HepG2 (cell line): ENCODE measurements at regions not wholly inside any gene's neighbourhood (a gene's known extent, or its start where the extent isn't known, plus 50 kb on each side); places are given as distances from the start of the nearest gene placed in this dataset.

Experiments
- ATAC-seq: fragments of 200-7000 bp; cut with Tn5 transposase; 3 replicates; pipeline ENCODE4 v1.9.1; 2020; ENCODE audit warnings: mild to moderate bottlenecking, moderate library complexity
- BruUV-seq: library from RNA; stranded (reverse); fragments of 400-500 nt; replicated peaks from 2 replicates; lab custom pipeline; 2021; lab: Mats Ljungman, UMichigan
- CTCF ChIA-PET: fragments of 300-600 bp; formaldehyde crosslinking; extraction: SDS; loops from one replicate; lab custom pipeline; 2021; ENCODE audit warnings: low total read pairs, inconsistent platforms, low intra/inter-chr PET ratio; lab: Yijun Ruan, JAX
- POLR2A ChIA-PET: fragments of 350-600 bp; sonication (Branson Sonifier 250); formaldehyde crosslinking; loops from one replicate; lab custom pipeline; 2020; ENCODE audit warnings: antibody characterized with exemption, inconsistent platforms; lab: Yijun Ruan, JAX
- DNase-seq: peaks from one replicate; pipeline ENCODE4 v3.0.0-alpha.2; 2015; ENCODE audit warnings: low spot score
- FAIRE-seq: peaks from 3 replicates; lab custom pipeline; 2011; peaks lifted over from hg19 to GRCh38; lab: Jason Lieb, UNC
- H2AFZ ChIP-seq: one replicate; pipeline ENCODE4 v1.6.1; 2011; ENCODE audit warnings: low read length, inconsistent platforms
- H3K27ac ChIP-seq: fragments of 300-600 bp; 3 replicates; pipeline ENCODE4 v1.8.0; 2011; ENCODE audit warnings: mixed run types, mild to moderate bottlenecking, mixed read lengths, low read length, inconsistent platforms; ENCODE audit not compliant: insufficient read depth; ENCODE audit errors: extremely low read length
- H3K27me3 ChIP-seq, 2 experiments: fragments of 200-600 bp in 1 of 2; 2 replicates in 1 of 2; 3 replicates in 1 of 2; pipeline versions ENCODE4 v1.6.0 to v1.8.0; 2011; ENCODE audit warnings: low read length in 2 of 2, mild to moderate bottlenecking in 2 of 2, moderate library complexity in 2 of 2, inconsistent platforms in 1 of 2; ENCODE audit not compliant: insufficient read depth in 2 of 2, control insufficient read depth in 1 of 2
- H3K36me3 ChIP-seq, 2 experiments: fragments of 200-600 bp in 1 of 2; replicated peaks in 1 of 2; 2 replicates in 1 of 2; 3 replicates in 1 of 2; pipeline versions ENCODE4 v1.5.1 to v1.8.0; 2011; ENCODE audit warnings: low read length in 2 of 2, inconsistent platforms in 1 of 2; ENCODE audit not compliant: insufficient read depth in 2 of 2, control insufficient read depth in 1 of 2
- H3K4me1 ChIP-seq: 2 replicates; pipeline ENCODE4 v1.5.1; 2012; ENCODE audit warnings: low read length, inconsistent platforms; ENCODE audit not compliant: insufficient read depth
- H3K4me2 ChIP-seq: 2 replicates; pipeline ENCODE4 v1.6.0; 2011; ENCODE audit warnings: low read depth, low read length, inconsistent platforms
- H3K4me3 ChIP-seq, 3 experiments: fragments of 200-600 bp in 1 of 3; sonication (generic), shearing (Covaris generic) in 1 of 3; replicated peaks in 1 of 3; 2 replicates each; pipeline ENCODE4 v1.5.1; 2011 to 2016; ENCODE audit warnings: low read length in 3 of 3, inconsistent platforms in 2 of 3, low read depth in 2 of 3, mild to moderate bottlenecking in 2 of 3, control low read depth in 1 of 3, mixed read lengths in 1 of 3; ENCODE audit not compliant: insufficient read depth in 1 of 3
- H3K79me2 ChIP-seq: one replicate; pipeline ENCODE4 v1.6.1; 2011; ENCODE audit warnings: low read length, inconsistent platforms; ENCODE audit not compliant: insufficient read depth
- H3K9ac ChIP-seq: 2 replicates; pipeline ENCODE4 v1.6.0; 2011; ENCODE audit warnings: mild to moderate bottlenecking, low read depth, low read length, inconsistent platforms; ENCODE audit not compliant: insufficient read depth
- H3K9me3 ChIP-seq: 2 replicates; pipeline ENCODE4 v1.5.1; 2012; ENCODE audit warnings: mild to moderate bottlenecking, low read length
- H4K20me1 ChIP-seq: 2 replicates; pipeline ENCODE4 v1.6.0; 2011; ENCODE audit warnings: inconsistent platforms, mild to moderate bottlenecking, low read length, moderate library complexity; ENCODE audit not compliant: insufficient read depth
- EEA1 ChIP-seq: sonication (generic); formaldehyde crosslinking; IDR thresholded peaks from 2 replicates; pipeline ENCODE4 v1.5.1; 2020; ENCODE audit warnings: mild to moderate bottlenecking, missing genetic modification reagents, borderline replicate concordance
- GABPA ChIP-seq, 2 experiments: IDR thresholded peaks; 2 replicates each; pipeline ENCODE4 v1.6.1; 2011 to 2016; ENCODE audit warnings: low read depth in 2 of 2, low read length in 1 of 2, missing biosample characterization in 1 of 2, missing genetic modification characterization in 1 of 2
- GPN1 ChIP-seq: sonication (generic); formaldehyde crosslinking; IDR thresholded peaks from 2 replicates; pipeline ENCODE4 v1.5.1; 2020; ENCODE audit warnings: missing genetic modification reagents, borderline replicate concordance
- KLF13 ChIP-seq: sonication (generic); formaldehyde crosslinking; IDR thresholded peaks from 2 replicates; pipeline ENCODE4 v1.4.0; 2020; ENCODE audit warnings: mild to moderate bottlenecking, missing genetic modification reagents
- MXD1 ChIP-seq: sonication (generic); formaldehyde crosslinking; IDR thresholded peaks from 2 replicates; pipeline ENCODE4 v1.4.0; 2020; ENCODE audit warnings: mild to moderate bottlenecking, missing genetic modification reagents
- MYNN ChIP-seq: sonication (generic); formaldehyde crosslinking; IDR thresholded peaks from 2 replicates; pipeline ENCODE4 v1.4.0; 2020; ENCODE audit warnings: mild to moderate bottlenecking, low read depth, missing genetic modification reagents
- MZF1 ChIP-seq: sonication (generic); formaldehyde crosslinking; IDR thresholded peaks from 2 replicates; pipeline ENCODE4 v1.8.1; 2023; ENCODE audit warnings: mild to moderate bottlenecking, missing genetic modification reagents, borderline replicate concordance
- PHF20 ChIP-seq: sonication (generic); formaldehyde crosslinking; IDR thresholded peaks from 2 replicates; pipeline ENCODE4 v1.5.0; 2020; ENCODE audit warnings: mild to moderate bottlenecking, missing genetic modification reagents
- POLR2A ChIP-seq, 2 experiments: IDR thresholded peaks; 2 replicates each; pipeline ENCODE4 v1.6.1; 2011; ENCODE audit warnings: low read depth in 2 of 2, low read length in 2 of 2, mild to moderate bottlenecking in 1 of 2, moderate library complexity in 1 of 2; ENCODE audit not compliant: insufficient read depth in 1 of 2
- PRMT3 ChIP-seq: sonication (generic); formaldehyde crosslinking; IDR thresholded peaks from 2 replicates; pipeline ENCODE4 v1.8.1; 2022; ENCODE audit warnings: low read depth, mild to moderate bottlenecking, moderate library complexity, missing genetic modification reagents, borderline replicate concordance
- RXRB ChIP-seq: IDR thresholded peaks from 2 replicates; pipeline ENCODE4 v1.6.1; 2016; ENCODE audit warnings: borderline replicate concordance, missing genetic modification reagents, missing compliant biosample characterization
- SOX13 ChIP-seq, 3 experiments: fragments of 450-650 bp in 1 of 3; sonication (generic) in 1 of 3; formaldehyde crosslinking in 1 of 3; IDR thresholded peaks in 2 of 3; conservative IDR thresholded peaks in 1 of 3; 2 replicates each; pipeline versions ENCODE4 v1.5.0 to v1.6.1; 2016 to 2020; ENCODE audit warnings: antibody characterized with exemption in 1 of 3, mild to moderate bottlenecking in 1 of 3, missing compliant biosample characterization in 1 of 3, missing genetic modification reagents in 1 of 3, moderate library complexity in 1 of 3
- TBX2 ChIP-seq: sonication (generic); formaldehyde crosslinking; IDR thresholded peaks from 2 replicates; pipeline ENCODE4 v1.5.0; 2020; ENCODE audit warnings: missing genetic modification reagents, mild to moderate bottlenecking, borderline replicate concordance
- XRCC5 ChIP-seq: fragments of 200-400 bp; formaldehyde crosslinking; optimal IDR thresholded peaks from 2 replicates; pipeline ENCODE3; 2017; ENCODE audit warnings: mild to moderate bottlenecking, low read length
- ZBTB7A ChIP-seq: sonication (generic); formaldehyde crosslinking; IDR thresholded peaks from 2 replicates; pipeline ENCODE4 v1.8.0; 2022; ENCODE audit warnings: mild to moderate bottlenecking, missing genetic modification reagents
- ZNF10 ChIP-seq: sonication (generic); formaldehyde crosslinking; IDR thresholded peaks from 2 replicates; pipeline ENCODE4 v1.4.0; 2020; ENCODE audit warnings: mild to moderate bottlenecking, low read depth, missing genetic modification reagents, borderline replicate concordance
- ZNF225 ChIP-seq: sonication (generic); formaldehyde crosslinking; IDR thresholded peaks from 2 replicates; pipeline ENCODE4 v1.4.0; 2020; ENCODE audit warnings: mild to moderate bottlenecking, missing genetic modification reagents
- ZNF441 ChIP-seq: sonication (generic); formaldehyde crosslinking; IDR thresholded peaks from 2 replicates; pipeline ENCODE4 v1.7.0; 2021; ENCODE audit warnings: missing genetic modification reagents, borderline replicate concordance
- ZNF503 ChIP-seq: sonication (generic); formaldehyde crosslinking; IDR thresholded peaks from 2 replicates; pipeline ENCODE4 v1.4.0; 2020; ENCODE audit warnings: missing genetic modification reagents
- ZNF530 ChIP-seq: sonication (generic); formaldehyde crosslinking; IDR thresholded peaks from 2 replicates; pipeline ENCODE4 v1.5.0; 2020; ENCODE audit warnings: low read depth, mild to moderate bottlenecking, missing genetic modification reagents
- ZNF543 ChIP-seq: sonication (generic); formaldehyde crosslinking; IDR thresholded peaks from 2 replicates; pipeline ENCODE4 v1.4.0; 2020; ENCODE audit warnings: mild to moderate bottlenecking, missing genetic modification reagents
- ZNF569 ChIP-seq: sonication (generic); formaldehyde crosslinking; IDR thresholded peaks from 2 replicates; pipeline ENCODE4 v1.5.0; 2020; ENCODE audit warnings: mild to moderate bottlenecking, missing genetic modification reagents, moderate library complexity, borderline replicate concordance
- ZNF780A ChIP-seq: sonication (generic); formaldehyde crosslinking; IDR thresholded peaks from 2 replicates; pipeline ENCODE4 v1.8.0; 2022; ENCODE audit warnings: mild to moderate bottlenecking, missing genetic modification reagents, moderate library complexity
- ZNF816 ChIP-seq: sonication (generic); formaldehyde crosslinking; IDR thresholded peaks from 2 replicates; pipeline ENCODE4 v1.8.0; 2022; ENCODE audit warnings: missing genetic modification reagents, mild to moderate bottlenecking, borderline replicate concordance
- ZSCAN22 ChIP-seq: sonication (generic); formaldehyde crosslinking; IDR thresholded peaks from 2 replicates; pipeline ENCODE4 v1.4.0; 2020; ENCODE audit warnings: mild to moderate bottlenecking, missing genetic modification reagents
- WGBS: methylation state at CpG from one replicate; pipeline ENCODE4 v1.1.6; 2017; ENCODE audit warnings: low lambda C conversion rate; 5-methylcytosine and 5-hydroxymethylcytosine counted together
- in situ Hi-C: cut with HindIII; loops from 2 replicates; pipeline ENCODE4 v1.10.0; 2017; ENCODE audit warnings: low pct_unique_long_range_greater_than_20kb; ENCODE audit not compliant: extremely low pct_ligation_motif_present
- intact Hi-C: fragments of 100-400 bp; cut with micrococcal nuclease; formaldehyde crosslinking; loops from one replicate; pipeline ENCODE4 v1.10.0; 2022; ENCODE audit not compliant: unreplicated experiment

- TF ChIP-seq ZNF10 (CRISPR knock-in tag) (no peak), MXD1 (CRISPR knock-in tag) (no peak), EEA1 (CRISPR knock-in tag) (no peak), ZNF543 (CRISPR knock-in tag) (no peak), ZNF225 (no peak), ZNF780A (CRISPR knock-in tag) (no peak), KLF13 (CRISPR knock-in tag) (no peak), ZBTB7A (CRISPR knock-in tag) (no peak)
Observed at GRCh38 chr4:24689212-24689611, 104.9 kb upstream of the DHX15 start (continued).

- Histone ChIP-seq H4K20me1 (no peaks in the 10 kb centered on the region), H3K79me2 (no peaks in the 10 kb centered on the region), H3K27me3 (peaks cover 0 to 13% of the 10 kb centered on the region in 2 experiments; a peak in 2 of 5 replicates), H3K4me1 (no peaks in the 10 kb centered on the region), H3K4me3 (no peak overlapping the region), H2AFZ (no peak overlapping the region), H3K9ac (no peak overlapping the region), H3K4me2 (no peak overlapping the region), H3K36me3 (no peaks in the 10 kb centered on the region), H3K9me3 (no peaks in the 10 kb centered on the region), H3K27ac (no peak overlapping the region)
- ChIA-PET CTCF (no interaction called here), POLR2A (no interaction called here)
- TF ChIP-seq ZNF816 (CRISPR knock-in tag) (no peak), ZNF530 (CRISPR knock-in tag) (no peak), MYNN (CRISPR knock-in tag) (no peak), TBX2 (no peak), SOX13 (IDR thresholded peaks at IDR 0.05) (no peak), SOX13 (CRISPR knock-in tag; conservative IDR thresholded peaks at IDR 0.05 in 1 of 2, IDR thresholded peaks at IDR 0.05 in 1 of 2) (no peak), ZNF503 (CRISPR knock-in tag) (no peak), POLR2A (IDR thresholded peaks at IDR 0.05; ENCODE audit: insufficient read depth in 1 of 2, low read depth in 2 of 2, low read length in 2 of 2) (no peak), RXRB (no peak), MZF1 (CRISPR knock-in tag) (no peak), XRCC5 (no peak), ZNF441 (CRISPR knock-in tag) (no peak), GABPA (IDR thresholded peaks at IDR 0.05; ENCODE audit: low read depth, low read length) (no peak), GABPA (CRISPR knock-in tag; IDR thresholded peaks at IDR 0.05; ENCODE audit: low read depth) (no peak), PHF20 (CRISPR knock-in tag) (no peak), ZSCAN22 (CRISPR knock-in tag) (no peak), ZNF569 (CRISPR knock-in tag) (no peak), PRMT3 (CRISPR knock-in tag) (no peak), GPN1 (no peak)
- ATAC-seq = no peak
- in situ Hi-C loops = no loop called here
- 44% methylated on average over 2 of the region's 2 CpGs for WGBS
- BruUV-seq = no TSS peak
- intact Hi-C loops = no loop called here
- no peak for FAIRE-seq
- DNase-seq = no peak
Observed at GRCh38 chr4:24690436-24690835, 104.9 kb upstream of the SOD3 start.
